HepG2 (cell line): ENCODE measurements at regions not wholly inside any gene's neighbourhood (a gene's known extent, or its start where the extent isn't known, plus 50 kb on each side); places are given as distances from the start of the nearest gene placed in this dataset.

Experiments used
- ATAC-seq: fragments of 200-7000 bp; cut with Tn5 transposase; 3 replicates; pipeline ENCODE4 v1.9.1; 2020; ENCODE audit warnings: mild to moderate bottlenecking, moderate library complexity
- BruUV-seq: library from RNA; stranded (reverse); fragments of 400-500 nt; replicated peaks from 2 replicates; lab custom pipeline; 2021; lab: Mats Ljungman, UMichigan
- CTCF ChIA-PET: fragments of 300-600 bp; formaldehyde crosslinking; extraction: SDS; loops from one replicate; lab custom pipeline; 2021; ENCODE audit warnings: low total read pairs, inconsistent platforms, low intra/inter-chr PET ratio; lab: Yijun Ruan, JAX
- POLR2A ChIA-PET: fragments of 350-600 bp; sonication (Branson Sonifier 250); formaldehyde crosslinking; loops from one replicate; lab custom pipeline; 2020; ENCODE audit warnings: antibody characterized with exemption, inconsistent platforms; lab: Yijun Ruan, JAX
- DNase-seq: peaks from one replicate; pipeline ENCODE4 v3.0.0-alpha.2; 2015; ENCODE audit warnings: low spot score
- FAIRE-seq: peaks from 3 replicates; lab custom pipeline; 2011; peaks lifted over from hg19 to GRCh38; lab: Jason Lieb, UNC
- H2AFZ ChIP-seq: one replicate; pipeline ENCODE4 v1.6.1; 2011; ENCODE audit warnings: low read length, inconsistent platforms
- H3K27ac ChIP-seq: fragments of 300-600 bp; 3 replicates; pipeline ENCODE4 v1.8.0; 2011; ENCODE audit warnings: mixed run types, mild to moderate bottlenecking, mixed read lengths, low read length, inconsistent platforms; ENCODE audit not compliant: insufficient read depth; ENCODE audit errors: extremely low read length
- H3K27me3 ChIP-seq, 2 experiments: fragments of 200-600 bp in 1 of 2; 2 replicates in 1 of 2; 3 replicates in 1 of 2; pipeline versions ENCODE4 v1.6.0 to v1.8.0; 2011; ENCODE audit warnings: low read length in 2 of 2, mild to moderate bottlenecking in 2 of 2, moderate library complexity in 2 of 2, inconsistent platforms in 1 of 2; ENCODE audit not compliant: insufficient read depth in 2 of 2, control insufficient read depth in 1 of 2
- H3K36me3 ChIP-seq, 2 experiments: fragments of 200-600 bp in 1 of 2; replicated peaks in 1 of 2; 2 replicates in 1 of 2; 3 replicates in 1 of 2; pipeline versions ENCODE4 v1.5.1 to v1.8.0; 2011; ENCODE audit warnings: low read length in 2 of 2, inconsistent platforms in 1 of 2; ENCODE audit not compliant: insufficient read depth in 2 of 2, control insufficient read depth in 1 of 2
- H3K4me1 ChIP-seq: 2 replicates; pipeline ENCODE4 v1.5.1; 2012; ENCODE audit warnings: low read length, inconsistent platforms; ENCODE audit not compliant: insufficient read depth
- H3K4me2 ChIP-seq: 2 replicates; pipeline ENCODE4 v1.6.0; 2011; ENCODE audit warnings: low read depth, low read length, inconsistent platforms
- H3K4me3 ChIP-seq, 3 experiments: fragments of 200-600 bp in 1 of 3; sonication (generic), shearing (Covaris generic) in 1 of 3; replicated peaks in 1 of 3; 2 replicates each; pipeline ENCODE4 v1.5.1; 2011 to 2016; ENCODE audit warnings: low read length in 3 of 3, inconsistent platforms in 2 of 3, low read depth in 2 of 3, mild to moderate bottlenecking in 2 of 3, control low read depth in 1 of 3, mixed read lengths in 1 of 3; ENCODE audit not compliant: insufficient read depth in 1 of 3
- H3K79me2 ChIP-seq: one replicate; pipeline ENCODE4 v1.6.1; 2011; ENCODE audit warnings: low read length, inconsistent platforms; ENCODE audit not compliant: insufficient read depth
- H3K9ac ChIP-seq: 2 replicates; pipeline ENCODE4 v1.6.0; 2011; ENCODE audit warnings: mild to moderate bottlenecking, low read depth, low read length, inconsistent platforms; ENCODE audit not compliant: insufficient read depth
- H3K9me3 ChIP-seq: 2 replicates; pipeline ENCODE4 v1.5.1; 2012; ENCODE audit warnings: mild to moderate bottlenecking, low read length
- H4K20me1 ChIP-seq: 2 replicates; pipeline ENCODE4 v1.6.0; 2011; ENCODE audit warnings: inconsistent platforms, mild to moderate bottlenecking, low read length, moderate library complexity; ENCODE audit not compliant: insufficient read depth
- ADNP ChIP-seq: sonication (generic); formaldehyde crosslinking; IDR thresholded peaks from 2 replicates; pipeline ENCODE4 v1.4.0; 2020; ENCODE audit warnings: missing genetic modification reagents
- GTF3A ChIP-seq: sonication (generic); formaldehyde crosslinking; conservative IDR thresholded peaks from 2 replicates; pipeline ENCODE4 v1.4.0; 2020; ENCODE audit warnings: mild to moderate bottlenecking, missing genetic modification reagents
- KMT2A ChIP-seq: sonication (generic); formaldehyde crosslinking; IDR thresholded peaks from 2 replicates; pipeline ENCODE4 v1.4.0; 2020; ENCODE audit warnings: missing genetic modification reagents
- MAFG ChIP-seq: sonication (generic); formaldehyde crosslinking; IDR thresholded peaks from 2 replicates; pipeline ENCODE4 v1.5.1; 2020; ENCODE audit warnings: mild to moderate bottlenecking, missing genetic modification reagents
- SNAPC4 ChIP-seq: sonication (generic); formaldehyde crosslinking; IDR thresholded peaks from 2 replicates; pipeline ENCODE4 v1.4.0; 2020; ENCODE audit warnings: mild to moderate bottlenecking, missing genetic modification reagents
- STAG1 ChIP-seq: sonication (generic); formaldehyde crosslinking; IDR thresholded peaks from 2 replicates; pipeline ENCODE4 v1.4.0; 2020; ENCODE audit warnings: missing genetic modification reagents
- TBX2 ChIP-seq: sonication (generic); formaldehyde crosslinking; IDR thresholded peaks from 2 replicates; pipeline ENCODE4 v1.5.0; 2020; ENCODE audit warnings: missing genetic modification reagents, mild to moderate bottlenecking, borderline replicate concordance
- ZFP41 ChIP-seq: sonication (generic); formaldehyde crosslinking; IDR thresholded peaks from 2 replicates; pipeline ENCODE4 v1.4.0; 2020; ENCODE audit warnings: mild to moderate bottlenecking, missing genetic modification reagents, borderline replicate concordance
- WGBS: methylation state at CpG from one replicate; pipeline ENCODE4 v1.1.6; 2017; ENCODE audit warnings: low lambda C conversion rate; 5-methylcytosine and 5-hydroxymethylcytosine counted together
- in situ Hi-C: cut with HindIII; loops from 2 replicates; pipeline ENCODE4 v1.10.0; 2017; ENCODE audit warnings: low pct_unique_long_range_greater_than_20kb; ENCODE audit not compliant: extremely low pct_ligation_motif_present
- intact Hi-C: fragments of 100-400 bp; cut with micrococcal nuclease; formaldehyde crosslinking; loops from one replicate; pipeline ENCODE4 v1.10.0; 2022; ENCODE audit not compliant: unreplicated experiment
- TF ChIP-seq, protein P1 (sequence below): sonication (generic); formaldehyde crosslinking; IDR thresholded peaks from 2 replicates; pipeline ENCODE4 v1.4.0; 2020; ENCODE audit warnings: missing genetic modification reagents, borderline replicate concordance

DNA sequence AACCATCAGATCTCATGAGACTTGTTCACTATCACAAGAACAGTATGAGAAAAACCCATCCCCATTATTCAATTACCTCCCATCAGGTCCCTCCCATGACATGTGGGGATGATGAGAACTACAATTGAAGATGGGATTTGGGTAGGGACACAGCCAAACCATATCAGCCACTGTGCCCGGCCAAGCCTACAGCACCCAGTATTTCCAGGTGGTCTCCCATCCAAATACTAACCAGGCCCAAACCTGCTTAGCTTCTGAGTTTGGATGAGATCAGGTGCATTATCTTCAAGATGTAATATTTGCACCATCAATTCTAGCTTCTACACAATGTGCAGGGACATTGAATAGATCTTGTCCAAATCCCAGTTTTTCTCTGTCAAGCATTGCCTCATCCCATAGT, 196.9 kb downstream of the BAMBI start:
- POLR2A ChIA-PET: interaction anchor here (1.3 kb wide), 1 partner anchor 65 kb away, joined by 4 read pairs; no protein-coding TSS in a partner anchor
- Histone ChIP-seq H3K27ac (no peak overlapping the region), H3K4me3 (no peak overlapping the region), H4K20me1 (no peaks in the 10 kb centered on the region), H2AFZ (no peak overlapping the region), H3K4me1 (peaks cover 70% of the 10 kb centered on the region), H3K27me3 (peaks cover 0 to 5% of the 10 kb centered on the region in 2 experiments; a peak in 2 of 5 replicates), H3K9ac (no peak overlapping the region), H3K9me3 (no peaks in the 10 kb centered on the region), H3K79me2 (no peaks in the 10 kb centered on the region), H3K4me2 (0 out of 2 replicates have a peak overlapping the region, but pooled peaks have one; percentile 59), H3K36me3 (no peaks in the 10 kb centered on the region)
- DNase-seq (no peak), ATAC-seq (no peak), FAIRE-seq (no peak)
- CTCF ChIA-PET: no interaction called here
- 75% methylated on average over 1 of the region's 1 CpG for WGBS
- TF ChIP-seq STAG1 (no peak), GTF3A (CRISPR knock-in tag) (peak; percentile 98)
- no TSS peak for BruUV-seq
- in situ Hi-C loops (no loop called here), intact Hi-C loops (loop anchor here (10.0 kb wide), 1 partner anchor 61 kb away; no protein-coding TSS in a partner anchor)

GRCh38 chr10:28875549-28876081, 198.3 kb downstream of the BAMBI start:
- BruUV-seq: no TSS peak
- CTCF ChIA-PET: no interaction called here
- peak; percentile 72 for ATAC-seq
- no peak for TF ChIP-seq KMT2A (CRISPR knock-in tag)
- TF ChIP-seq, protein P1, sequence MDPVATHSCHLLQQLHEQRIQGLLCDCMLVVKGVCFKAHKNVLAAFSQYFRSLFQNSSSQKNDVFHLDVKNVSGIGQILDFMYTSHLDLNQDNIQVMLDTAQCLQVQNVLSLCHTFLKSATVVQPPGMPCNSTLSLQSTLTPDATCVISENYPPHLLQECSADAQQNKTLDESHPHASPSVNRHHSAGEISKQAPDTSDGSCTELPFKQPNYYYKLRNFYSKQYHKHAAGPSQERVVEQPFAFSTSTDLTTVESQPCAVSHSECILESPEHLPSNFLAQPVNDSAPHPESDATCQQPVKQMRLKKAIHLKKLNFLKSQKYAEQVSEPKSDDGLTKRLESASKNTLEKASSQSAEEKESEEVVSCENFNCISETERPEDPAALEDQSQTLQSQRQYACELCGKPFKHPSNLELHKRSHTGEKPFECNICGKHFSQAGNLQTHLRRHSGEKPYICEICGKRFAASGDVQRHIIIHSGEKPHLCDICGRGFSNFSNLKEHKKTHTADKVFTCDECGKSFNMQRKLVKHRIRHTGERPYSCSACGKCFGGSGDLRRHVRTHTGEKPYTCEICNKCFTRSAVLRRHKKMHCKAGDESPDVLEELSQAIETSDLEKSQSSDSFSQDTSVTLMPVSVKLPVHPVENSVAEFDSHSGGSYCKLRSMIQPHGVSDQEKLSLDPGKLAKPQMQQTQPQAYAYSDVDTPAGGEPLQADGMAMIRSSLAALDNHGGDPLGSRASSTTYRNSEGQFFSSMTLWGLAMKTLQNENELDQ (CRISPR knock-in tag): no peak
- TF ChIP-seq ADNP (CRISPR knock-in tag): no peak
- TF ChIP-seq SNAPC4 (CRISPR knock-in tag): 0 out of 2 replicates have a peak, but pooled peaks have one; percentile 30
- TF ChIP-seq TBX2: peak; percentile 37; the same call in 1 of the 2 replicates
- no peak for TF ChIP-seq ZFP41 (CRISPR knock-in tag)
- TF ChIP-seq MAFG (CRISPR knock-in tag): no peak

More at GRCh38 chr10:28875549-28876081, 198.3 kb downstream of the BAMBI start:
- POLR2A ChIA-PET: interaction anchor here (1.5 kb wide), 1 partner anchor 64 kb away, joined by 5 read pairs; no protein-coding TSS in a partner anchor
- H2AFZ ChIP-seq: peak overlapping the region; percentile 65
- in situ Hi-C loops (no loop called here), intact Hi-C loops (loop anchor here (5.0 to 10.0 kb wide), 2 partner anchors 59 to 117 kb away; no protein-coding TSS in a partner anchor)
- no peaks in the 10 kb centered on the region for H3K79me2 ChIP-seq
- H3K36me3 ChIP-seq: no peaks in the 10 kb centered on the region
- WGBS: 3% methylated on average over 10 of the region's 14 CpGs
- no peaks in the 10 kb centered on the region for H3K9me3 ChIP-seq
- DNase-seq (peak; percentile 73), FAIRE-seq (peak; percentile 65)
- H4K20me1 ChIP-seq: no peaks in the 10 kb centered on the region
- peaks cover 72% of the 10 kb centered on the region for H3K4me1 ChIP-seq
- H3K27me3 ChIP-seq: peaks cover 0 to 5% of the 10 kb centered on the region in 2 experiments; a peak in 3 of 5 replicates
- peak overlapping the region; percentile 31; the same call in 1 of the 2 replicates for H3K9ac ChIP-seq
- H3K27ac ChIP-seq: no peak overlapping the region
- peak overlapping the region; percentile 7 to 51 (median 35); a peak in 4 of 6 replicates for H3K4me3 ChIP-seq
- peak overlapping the region; percentile 73 for H3K4me2 ChIP-seq
